ENCODE measurements at regions not wholly inside any gene's neighbourhood (a gene's known extent, or its start where the extent isn't known, plus 50 kb on each side); places are given as distances from the start of the nearest gene placed in this dataset.

DNA sequence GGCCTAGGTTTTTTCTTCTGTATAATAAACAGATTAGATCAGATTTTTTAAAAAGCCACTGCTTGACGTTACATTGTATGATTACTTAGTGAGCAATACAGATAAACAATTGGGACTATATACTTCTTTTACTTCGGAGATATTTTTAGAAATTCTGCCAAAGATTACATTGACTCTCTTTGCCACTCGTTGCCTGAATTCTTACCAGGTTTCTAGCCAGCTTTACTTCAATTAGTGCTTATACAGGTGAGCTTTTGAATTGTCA lies 156.6 kb downstream of the HAUS1 start:
- TF ChIP-seq, protein P1, sequence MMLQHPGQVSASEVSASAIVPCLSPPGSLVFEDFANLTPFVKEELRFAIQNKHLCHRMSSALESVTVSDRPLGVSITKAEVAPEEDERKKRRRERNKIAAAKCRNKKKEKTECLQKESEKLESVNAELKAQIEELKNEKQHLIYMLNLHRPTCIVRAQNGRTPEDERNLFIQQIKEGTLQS (IDR thresholded peaks at IDR 0.05): no peak
- TF ChIP-seq, protein P2, sequence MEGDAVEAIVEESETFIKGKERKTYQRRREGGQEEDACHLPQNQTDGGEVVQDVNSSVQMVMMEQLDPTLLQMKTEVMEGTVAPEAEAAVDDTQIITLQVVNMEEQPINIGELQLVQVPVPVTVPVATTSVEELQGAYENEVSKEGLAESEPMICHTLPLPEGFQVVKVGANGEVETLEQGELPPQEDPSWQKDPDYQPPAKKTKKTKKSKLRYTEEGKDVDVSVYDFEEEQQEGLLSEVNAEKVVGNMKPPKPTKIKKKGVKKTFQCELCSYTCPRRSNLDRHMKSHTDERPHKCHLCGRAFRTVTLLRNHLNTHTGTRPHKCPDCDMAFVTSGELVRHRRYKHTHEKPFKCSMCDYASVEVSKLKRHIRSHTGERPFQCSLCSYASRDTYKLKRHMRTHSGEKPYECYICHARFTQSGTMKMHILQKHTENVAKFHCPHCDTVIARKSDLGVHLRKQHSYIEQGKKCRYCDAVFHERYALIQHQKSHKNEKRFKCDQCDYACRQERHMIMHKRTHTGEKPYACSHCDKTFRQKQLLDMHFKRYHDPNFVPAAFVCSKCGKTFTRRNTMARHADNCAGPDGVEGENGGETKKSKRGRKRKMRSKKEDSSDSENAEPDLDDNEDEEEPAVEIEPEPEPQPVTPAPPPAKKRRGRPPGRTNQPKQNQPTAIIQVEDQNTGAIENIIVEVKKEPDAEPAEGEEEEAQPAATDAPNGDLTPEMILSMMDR (IDR thresholded peaks at IDR 0.05; ENCODE audit: low read depth, low read length, missing input control): no peak
- TF ChIP-seq RAD21 (IDR thresholded peaks at IDR 0.05): no peak
- no peak for TF ChIP-seq SP1 (IDR thresholded peaks at IDR 0.05)
- TF ChIP-seq NR2F2 (IDR thresholded peaks at IDR 0.05): no peak
- TF ChIP-seq YY1 (IDR thresholded peaks at IDR 0.05): no peak
- TF ChIP-seq EGR1 (IDR thresholded peaks at IDR 0.05; ENCODE audit: low read depth in 2 of 2): no peak

Data from liver (tissue), 3 donors.